Esophagus squamous epithelium (tissue), 4 donors: ENCODE measurements at regions not wholly inside any gene's neighbourhood (a gene's known extent, or its start where the extent isn't known, plus 50 kb on each side); places are given as distances from the start of the nearest gene placed in this dataset.

Experiments used
- CTCF ChIP-seq, 6 experiments: fragments of 450-650 bp in 4 of 6; fragments of 200-600 bp in 2 of 6; sonication (generic) in 2 of 6; IDR thresholded peaks; one replicate each; pipeline ENCODE4 v1.5.1; 2016 to 2019; ENCODE audit warnings: antibody characterized with exemption in 6 of 6, mild to moderate bottlenecking in 4 of 6, moderate library complexity in 4 of 6
- POLR2A ChIP-seq, 4 donors: fragments of 450-650 bp; IDR thresholded peaks; one replicate each; pipeline ENCODE4 v1.6.1; 2017; ENCODE audit warnings: antibody characterized with exemption in 4 of 4, mild to moderate bottlenecking in 4 of 4, moderate library complexity in 3 of 4

- no peak for TF ChIP-seq CTCF (IDR thresholded peaks at IDR 0.05)
- no peak for TF ChIP-seq POLR2A (IDR thresholded peaks at IDR 0.05)
These were observed 524.9 kb upstream of the PROK2 start for GRCh38 chr3:72309661-72310418.
